Nucleus accumbens (tissue), 56 donors: ENCODE measurements at regions not wholly inside any gene's neighbourhood (a gene's known extent, or its start where the extent isn't known, plus 50 kb on each side); places are given as distances from the start of the nearest gene placed in this dataset.

ENCODE experiments used
- DNase-seq, 56 donors: peaks; one replicate each; lab custom pipeline; 2025; lab: John Stamatoyannopoulos, UW

DNA sequence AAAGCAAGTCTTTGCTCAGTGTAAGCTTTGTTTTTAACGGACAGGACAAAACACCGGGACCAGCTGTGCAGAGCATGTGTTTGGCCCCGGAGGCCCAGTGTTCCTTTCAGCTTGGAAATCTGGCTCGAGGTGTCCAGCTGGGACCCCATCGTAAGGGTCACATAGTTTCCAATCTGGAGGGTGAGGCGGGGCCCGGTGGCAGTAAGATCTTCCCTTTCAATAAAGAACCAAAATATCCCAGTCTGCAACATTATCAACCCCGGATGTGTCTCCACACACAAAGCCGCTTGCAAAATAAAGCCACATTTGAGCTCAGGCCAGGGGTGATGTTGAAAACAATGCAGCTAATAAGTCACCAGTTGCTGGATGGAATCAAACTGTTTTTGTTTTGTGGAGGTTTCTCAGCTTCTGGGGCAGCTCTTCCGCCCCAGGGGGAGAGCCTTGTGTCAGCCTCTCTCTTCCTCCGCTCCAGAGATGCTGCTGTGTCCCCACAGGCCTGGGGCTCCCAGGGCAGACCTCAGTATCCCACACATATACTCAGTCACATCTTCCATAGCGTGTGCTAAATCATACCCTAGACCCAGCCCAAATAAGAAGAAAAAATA lies 138.6 kb upstream of the GLI2 start:
- DNase-seq, result peak in 12 of 56 donors; percentile 6 to 31 (median 18)

DNA sequence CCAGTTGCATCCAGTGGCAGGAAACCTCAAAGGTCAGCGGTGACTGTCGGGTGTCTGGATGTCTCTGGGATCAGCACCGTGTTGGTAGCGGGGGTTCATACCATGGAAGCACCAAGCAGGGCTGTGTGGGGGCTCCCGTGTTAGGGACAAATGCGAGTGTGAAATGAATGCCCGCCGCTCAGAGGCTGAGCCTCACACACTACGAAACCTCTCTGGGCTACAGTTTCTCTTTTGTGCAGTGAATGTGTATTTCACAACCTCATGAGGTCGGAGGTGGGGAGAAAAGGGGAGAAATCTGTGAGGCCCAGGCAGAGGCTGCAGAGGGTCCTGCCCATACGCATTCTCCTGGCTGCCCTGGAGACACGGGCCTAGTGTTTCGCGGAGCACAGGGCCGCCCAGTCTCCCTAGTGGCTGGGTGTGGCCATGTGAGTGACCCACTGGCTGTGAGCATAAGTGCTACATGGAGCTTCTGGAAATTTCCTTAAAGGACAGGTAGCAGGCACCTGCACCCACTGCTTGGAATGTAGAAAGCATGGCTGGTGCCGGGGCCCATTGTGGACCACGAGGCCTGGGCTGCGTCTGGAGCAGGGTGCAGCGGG lies 138.0 kb upstream of the GLI2 start:
- no peak for DNase-seq

DNA sequence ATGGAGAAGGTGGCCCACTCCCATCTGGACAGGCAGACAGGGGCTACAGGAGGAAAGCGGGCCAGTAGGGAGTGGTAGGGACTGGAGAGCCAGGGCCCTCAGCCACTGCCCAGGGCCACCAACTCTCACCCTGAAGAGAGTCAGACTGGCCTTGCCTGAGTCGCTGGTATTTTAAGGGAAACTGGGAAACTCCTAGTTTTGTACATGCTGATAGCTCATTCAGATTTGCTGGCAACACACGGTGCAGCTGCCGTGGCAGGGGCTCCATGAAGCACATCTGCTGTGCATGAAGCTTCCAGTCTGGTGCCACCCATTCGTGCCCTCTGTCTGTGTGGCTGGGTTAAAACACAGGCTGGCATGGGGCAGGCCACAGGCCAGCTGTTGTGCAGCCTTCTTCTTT lies 137.3 kb upstream of the GLI2 start:
- DNase-seq, result no peak

DNA sequence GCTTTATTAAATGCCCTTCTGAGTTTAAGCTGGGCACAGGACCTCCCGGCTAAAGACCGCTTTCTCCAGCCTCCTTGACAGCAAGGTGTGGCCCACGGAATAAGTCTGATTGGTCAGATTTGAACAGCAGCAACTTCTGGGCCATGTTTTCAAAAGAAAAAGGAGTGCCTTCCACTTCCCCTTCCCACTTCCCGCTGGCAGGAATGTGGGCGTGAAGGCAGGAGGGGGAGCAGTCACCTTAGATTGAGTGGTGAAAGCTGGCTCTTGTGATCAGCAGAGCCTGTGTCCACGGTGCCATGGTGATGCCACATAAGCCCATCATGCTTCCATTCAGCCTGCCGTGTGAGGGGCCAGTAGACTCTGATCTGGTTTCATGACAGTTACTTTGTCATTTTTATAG lies 136.6 kb upstream of the GLI2 start:
- no peak for DNase-seq

DNA sequence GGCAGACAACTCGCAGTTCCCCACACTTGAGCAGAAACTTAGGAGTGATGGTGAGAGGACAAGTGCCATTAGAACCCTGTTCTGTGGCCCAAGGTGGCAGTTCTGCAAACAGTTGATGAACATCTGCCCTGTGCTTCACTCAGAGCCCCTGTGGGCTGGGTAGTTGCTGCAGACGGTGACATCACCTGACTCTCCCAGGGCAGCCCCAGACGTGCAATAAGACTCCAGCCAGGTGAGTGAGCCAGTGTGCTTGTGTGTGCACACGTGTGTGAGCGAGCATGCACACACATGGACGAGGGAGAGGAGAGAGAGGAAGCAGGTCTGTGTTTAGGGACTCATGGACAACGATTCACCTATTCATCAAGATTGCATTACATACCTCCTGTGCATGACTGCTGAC lies 136.0 kb upstream of the GLI2 start:
- no peak for DNase-seq

DNA sequence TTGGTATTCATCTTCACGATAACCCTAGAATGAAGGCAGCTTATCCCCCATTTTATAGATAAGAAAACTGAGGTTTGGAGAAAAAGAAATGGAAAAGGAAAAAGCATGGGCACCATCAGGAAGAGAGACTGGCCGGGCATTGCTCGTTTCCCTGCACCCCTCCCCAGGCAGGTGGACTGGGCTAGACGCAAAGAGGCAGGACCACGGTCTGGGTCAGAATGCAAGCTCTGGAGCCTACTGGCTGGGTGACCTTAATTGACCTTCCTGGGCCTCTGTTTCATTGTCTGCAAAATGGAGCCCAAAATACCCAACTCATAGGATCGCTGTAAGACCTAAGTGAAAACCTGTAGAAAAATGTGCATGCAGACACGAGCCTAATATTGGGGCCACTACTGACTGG lies 135.3 kb upstream of the GLI2 start:
- DNase-seq, result no peak

DNA sequence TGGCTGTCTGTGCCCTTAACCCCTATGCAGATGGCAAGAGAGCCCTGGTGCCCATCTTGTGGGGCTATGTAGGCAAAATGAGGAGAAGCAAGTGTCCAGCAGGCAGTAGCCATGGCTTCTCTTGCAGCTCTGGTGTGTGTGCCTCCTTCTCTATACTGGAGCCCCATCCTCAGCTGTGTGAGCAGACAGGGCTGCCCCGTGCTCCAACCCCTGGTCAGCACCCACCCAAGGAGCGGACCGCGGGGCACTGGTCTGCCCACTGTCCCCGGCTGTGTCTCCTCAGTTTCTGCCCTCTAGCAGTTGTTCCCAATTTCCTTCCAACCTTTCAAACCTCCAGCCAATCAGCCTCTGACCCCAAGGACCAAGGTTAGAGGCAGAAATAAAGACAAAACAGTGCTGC lies 134.9 kb upstream of the GLI2 start:
- no peak for DNase-seq

DNA sequence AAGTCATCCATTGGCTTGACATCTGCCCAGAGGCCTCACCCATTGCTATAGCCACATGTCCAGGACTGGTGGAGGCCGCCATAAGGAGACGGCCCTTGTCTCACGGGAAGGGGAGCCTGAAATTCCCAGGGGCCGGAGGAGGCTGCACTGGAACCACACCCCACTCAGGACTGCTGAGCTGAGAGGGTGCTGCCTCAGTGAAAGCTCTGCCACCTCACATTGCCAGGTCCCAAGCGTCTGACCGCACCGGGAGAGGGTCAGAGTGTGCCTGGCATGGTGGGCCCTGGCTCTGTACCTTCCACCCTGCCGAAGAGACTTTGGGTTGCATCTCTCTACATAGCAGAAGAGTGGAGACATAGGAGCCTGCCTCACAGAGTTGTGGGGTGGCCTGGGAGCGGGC lies 134.1 kb upstream of the GLI2 start:
- no peak for DNase-seq

DNA sequence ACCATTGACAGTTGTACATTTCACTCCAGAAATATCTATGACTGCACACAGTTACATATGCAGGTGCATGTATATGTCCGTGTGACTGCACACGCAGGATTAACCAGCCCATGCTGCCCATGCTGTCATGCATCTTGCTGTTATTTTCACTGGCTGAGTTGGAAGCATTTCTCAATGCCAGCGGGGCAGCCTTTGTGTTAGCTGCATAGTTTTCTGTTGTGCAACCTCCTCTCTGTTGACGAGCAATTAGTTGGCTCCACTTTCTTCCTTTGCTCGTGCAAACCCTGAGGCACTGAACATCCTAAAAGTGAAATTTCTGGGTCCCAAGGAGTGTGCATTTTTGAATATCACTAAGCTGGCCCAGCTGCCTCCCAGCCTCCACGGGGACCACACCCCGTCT lies 133.4 kb upstream of the GLI2 start:
- DNase-seq, result no peak

DNA sequence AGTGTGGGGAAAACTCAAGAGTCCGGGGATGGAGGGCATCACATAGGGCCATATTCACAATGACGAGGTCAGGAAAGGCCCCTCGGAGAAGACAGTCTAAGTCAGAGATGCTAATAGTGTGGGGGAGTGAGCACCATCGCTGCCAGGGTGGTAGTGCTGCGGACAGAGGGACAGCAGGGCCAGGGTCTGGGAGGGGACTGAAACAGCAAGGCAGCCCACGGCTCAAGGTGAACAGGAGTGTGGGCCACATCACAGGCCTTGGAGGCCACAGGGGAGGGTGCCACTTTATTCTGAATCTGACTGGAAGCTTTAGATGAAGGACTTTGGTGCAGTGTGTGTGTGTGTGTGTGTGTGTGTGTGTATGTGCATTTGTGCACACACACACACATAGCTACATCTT lies 130.9 kb upstream of the GLI2 start:
- DNase-seq, result no peak

DNA sequence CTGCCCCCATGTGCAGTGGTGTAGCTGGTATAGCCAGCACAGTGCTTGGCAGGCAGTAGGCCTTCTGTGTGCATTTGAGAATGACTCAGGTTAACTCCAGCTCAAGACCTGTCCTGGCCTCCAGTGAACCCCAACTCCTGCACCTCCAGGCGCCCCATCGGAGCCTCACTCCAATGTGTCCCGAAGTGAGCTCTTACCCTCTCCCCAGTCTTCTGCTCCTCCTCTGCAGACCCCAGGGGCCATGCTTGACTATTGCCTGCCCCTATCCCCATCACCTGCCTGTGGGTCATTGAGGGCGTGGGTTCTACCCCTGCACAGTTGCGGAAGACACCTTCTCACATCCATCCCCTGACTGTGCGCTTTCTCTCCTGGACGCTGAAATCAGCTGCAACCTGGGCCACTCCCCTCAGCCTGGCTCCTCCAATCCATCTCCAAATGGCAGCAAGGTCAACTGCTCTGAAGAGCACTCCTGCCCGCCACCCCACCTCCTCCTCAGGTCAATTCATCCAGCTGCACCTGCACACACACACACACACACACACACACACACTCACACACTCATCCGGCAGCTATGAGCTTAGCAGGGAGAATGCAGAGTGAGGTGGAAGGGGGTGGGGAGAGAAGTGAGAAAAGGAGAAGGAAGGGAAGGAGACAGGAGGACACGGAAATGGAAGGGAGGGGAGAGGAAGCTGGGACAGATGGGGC lies 130.3 kb upstream of the GLI2 start:
- DNase-seq, result no peak

DNA sequence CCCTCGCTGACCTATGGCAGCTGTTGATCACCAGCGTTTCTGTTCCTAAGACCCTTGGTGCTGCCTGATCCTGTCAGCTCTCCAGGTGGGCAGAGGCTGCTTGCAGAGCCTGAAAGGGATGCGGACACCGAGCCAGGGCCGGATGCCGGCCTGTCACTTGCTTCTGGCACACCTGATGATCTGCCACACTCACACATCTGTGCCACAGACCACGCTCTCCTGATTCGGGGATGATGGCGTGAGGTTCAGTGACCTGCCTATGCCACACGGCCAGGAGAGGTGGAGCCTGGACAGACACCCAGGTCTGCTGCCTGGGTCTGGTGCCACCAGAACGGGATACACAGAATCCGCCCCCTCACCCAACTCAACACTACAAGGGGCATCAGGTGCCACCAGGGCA lies 129.4 kb upstream of the GLI2 start:
- no peak for DNase-seq

DNA sequence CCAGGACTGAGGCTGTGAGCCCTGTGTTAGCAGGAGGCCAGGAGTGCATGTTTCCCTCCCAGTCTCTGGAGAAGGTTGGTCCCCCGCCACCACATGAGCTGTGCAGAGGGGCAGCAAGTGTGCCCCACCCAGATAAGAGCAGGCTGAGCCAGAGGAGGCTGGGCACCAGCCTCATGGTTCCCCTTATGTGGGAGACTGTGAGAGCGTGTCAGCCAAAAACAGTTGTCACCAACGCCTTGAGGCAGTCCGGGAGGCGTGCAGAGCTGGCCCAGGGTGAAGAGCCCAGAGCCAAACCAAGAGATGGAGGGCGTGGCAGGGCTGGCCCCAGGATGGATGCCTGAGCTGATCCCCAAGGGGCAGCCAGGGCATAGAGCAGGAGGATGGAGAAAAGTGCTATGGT lies 128.7 kb upstream of the GLI2 start:
- DNase-seq, result no peak

DNA sequence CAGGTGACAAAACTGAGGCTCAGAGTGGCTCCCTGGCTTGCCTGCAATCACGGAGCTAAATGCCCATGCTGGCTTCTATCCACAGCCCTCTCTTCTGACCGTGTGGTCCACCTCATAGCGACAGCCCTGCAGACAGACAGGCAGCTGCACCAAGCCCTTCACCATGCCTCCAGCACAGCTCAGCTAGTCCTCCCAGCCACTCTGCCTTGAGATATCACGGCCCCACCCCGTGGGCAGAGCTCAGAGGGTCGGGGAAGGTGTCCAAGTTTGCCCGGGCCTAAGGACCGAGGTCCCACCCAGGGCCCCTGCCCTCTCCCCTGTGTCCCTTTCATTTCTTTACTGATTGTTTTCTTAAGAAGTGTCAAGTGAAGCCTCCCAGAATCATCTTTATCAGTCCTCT lies 128.2 kb upstream of the GLI2 start:
- no peak for DNase-seq

DNA sequence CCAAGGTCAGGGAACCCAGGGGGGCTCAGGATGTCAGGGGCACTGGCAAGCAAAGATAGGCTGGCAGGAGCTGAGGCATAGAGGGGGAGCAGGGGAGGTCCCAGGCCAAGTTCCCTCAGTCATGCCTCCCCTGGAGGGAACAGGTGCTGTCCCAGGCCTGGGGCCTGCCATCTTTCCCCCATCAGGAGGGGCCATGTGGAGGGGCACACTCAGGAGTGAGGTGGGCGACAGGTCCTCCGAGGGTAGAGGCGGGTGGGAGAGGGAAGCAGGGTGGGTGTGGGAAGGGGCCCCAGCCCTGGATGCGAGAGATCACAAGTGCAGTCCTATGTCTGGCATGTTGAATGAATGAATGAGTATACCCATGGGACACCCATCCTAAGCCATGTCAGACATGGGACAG lies 127.7 kb upstream of the GLI2 start:
- DNase-seq, result no peak

DNA sequence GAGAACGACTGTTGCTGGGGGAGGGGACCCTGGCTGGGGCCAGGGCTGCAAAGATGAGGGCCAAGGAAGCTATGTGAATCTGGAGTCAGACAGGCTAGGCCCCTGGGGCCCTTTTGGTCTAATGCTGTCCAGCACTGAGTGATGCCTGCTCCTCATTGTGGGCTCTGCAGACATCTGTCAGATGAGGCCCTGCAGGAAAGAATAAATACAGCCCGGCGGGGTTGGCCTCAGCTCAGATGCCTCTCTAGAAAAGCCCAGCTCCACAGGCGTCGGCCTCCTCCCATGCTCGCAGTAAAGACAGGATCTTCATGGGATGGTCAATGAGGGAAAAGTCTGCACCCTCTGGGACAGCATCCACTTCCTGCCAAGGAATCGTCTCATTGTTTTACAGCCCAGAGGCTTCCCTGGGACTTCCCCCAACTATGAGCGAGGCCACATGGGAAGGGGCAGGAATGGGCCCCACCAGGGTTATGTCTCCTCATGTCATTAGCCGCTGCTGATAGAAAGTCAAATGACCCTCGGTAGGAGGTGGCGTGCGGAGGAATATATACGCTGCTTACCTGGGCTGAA lies 125.8 kb upstream of the GLI2 start:
- DNase-seq, result no peak

DNA sequence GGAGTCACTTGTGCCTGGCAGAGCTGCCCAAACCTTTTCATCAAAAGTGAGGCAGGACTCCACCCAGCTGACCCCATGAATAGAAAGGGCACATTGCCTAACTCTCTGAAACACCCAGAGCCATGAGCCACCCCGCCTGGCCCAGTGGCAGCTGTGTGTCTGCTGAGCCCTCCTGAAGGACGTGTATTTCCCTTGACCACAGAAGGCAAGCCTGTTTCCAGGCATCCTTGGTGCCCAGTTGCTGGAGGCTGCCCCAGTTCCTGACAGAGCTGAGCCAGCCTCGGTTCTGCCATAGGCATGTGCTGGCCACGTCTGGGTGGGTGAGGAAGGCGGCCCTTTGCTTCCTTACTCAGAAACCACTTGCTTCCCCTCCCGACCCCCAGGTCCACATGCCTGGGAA lies 124.7 kb upstream of the GLI2 start:
- no peak for DNase-seq

DNA sequence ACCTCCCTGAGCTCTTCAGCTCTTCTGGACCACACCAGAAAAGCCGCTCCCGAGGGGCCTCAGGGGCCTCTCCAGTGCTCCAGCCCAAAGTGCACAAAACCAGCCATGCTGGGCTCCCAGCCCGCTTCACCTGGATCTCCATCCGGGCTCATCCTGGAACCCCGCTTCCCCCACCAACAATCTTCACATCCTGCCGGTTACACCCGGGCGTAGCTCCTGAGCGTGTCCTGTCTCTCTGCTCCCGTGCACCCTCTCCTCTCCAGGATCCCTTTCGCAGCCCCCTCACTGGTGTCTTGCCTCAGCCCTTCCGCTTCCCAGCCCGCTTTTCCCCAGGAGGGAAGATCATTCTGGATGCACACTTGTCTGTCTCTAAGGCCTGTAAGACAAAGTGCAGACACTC lies 123.7 kb upstream of the GLI2 start:
- no peak for DNase-seq

DNA sequence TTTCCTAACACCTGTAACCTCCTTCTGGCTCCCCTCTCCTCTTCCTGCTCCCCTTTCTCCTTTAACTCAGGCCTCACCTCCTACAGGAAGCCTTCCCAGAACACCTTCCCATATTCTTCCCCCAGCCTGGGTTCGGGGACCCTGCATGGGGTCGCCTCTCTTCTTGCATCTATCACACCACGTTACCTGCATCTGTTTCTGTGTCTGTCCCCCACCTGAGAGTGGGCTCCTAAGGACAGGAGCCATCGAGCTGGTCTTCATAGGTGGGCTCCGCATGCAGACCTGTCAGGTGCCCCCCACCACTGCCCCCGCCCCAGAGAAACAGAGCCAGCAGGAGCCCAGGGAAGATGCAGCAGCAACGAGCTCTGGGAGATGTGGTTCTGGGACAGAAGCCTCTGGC lies 123.2 kb upstream of the GLI2 start:
- no peak for DNase-seq

DNA sequence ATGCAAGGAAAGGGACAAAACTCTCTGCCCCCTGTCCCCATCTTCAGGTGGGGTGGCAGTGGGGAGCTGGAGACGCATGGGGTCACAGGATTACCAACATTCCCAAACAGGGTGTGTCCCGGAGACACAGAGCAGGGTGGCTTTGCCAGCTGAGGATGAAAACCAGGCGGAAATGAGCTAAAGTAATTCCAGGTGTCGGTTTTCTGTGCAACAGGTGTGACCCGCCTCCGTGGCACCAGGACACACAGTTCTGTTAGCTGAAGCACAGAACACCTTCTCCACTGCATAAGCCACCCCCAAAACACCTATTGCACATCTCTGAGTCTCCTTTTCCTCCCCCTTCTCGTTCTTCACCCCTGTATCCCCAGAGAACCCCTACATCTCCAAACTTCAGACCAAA lies 122.7 kb upstream of the GLI2 start:
- DNase-seq, result no peak

DNA sequence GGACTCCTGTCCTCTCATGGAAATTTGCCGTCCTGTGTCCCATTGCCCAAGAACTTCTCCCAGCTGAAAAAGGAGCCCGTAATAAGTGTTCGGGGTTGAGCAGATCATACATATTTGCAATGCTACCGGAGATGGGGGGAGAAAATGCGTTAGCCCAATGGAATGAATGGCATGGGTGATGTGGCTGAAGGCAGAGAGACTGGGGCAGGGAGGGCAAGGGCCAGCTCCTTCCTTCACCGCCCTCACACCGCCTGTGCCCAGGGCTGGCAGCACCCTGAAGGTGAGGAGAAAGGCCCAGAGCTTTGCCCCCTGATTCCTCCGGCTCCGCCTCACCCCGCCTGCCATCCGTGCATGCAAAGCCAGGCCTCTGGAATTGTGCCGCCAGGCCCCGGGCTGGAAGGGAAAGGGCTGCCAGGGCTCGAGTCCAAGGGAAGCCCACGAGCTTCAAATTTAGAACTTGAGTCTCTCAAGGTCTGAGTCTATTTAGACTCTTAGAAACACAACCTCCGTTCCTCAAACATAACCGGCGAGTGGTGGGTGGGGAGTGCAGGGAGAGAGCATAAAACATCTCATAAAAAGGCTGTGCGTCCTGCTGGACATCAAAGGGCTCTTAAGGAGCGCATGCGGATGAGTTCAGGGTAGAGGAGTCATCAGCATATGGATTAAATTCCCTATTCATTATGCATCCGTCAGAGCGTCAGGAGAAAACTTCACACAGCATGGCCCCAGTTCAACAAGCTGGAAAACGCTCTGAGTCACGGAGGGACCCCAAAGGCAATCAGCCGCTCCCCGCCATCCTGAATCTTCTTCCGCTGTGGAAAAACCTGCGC lies 121.7 kb upstream of the GLI2 start:
- peak in 2 of 56 donors; percentile 4 to 15 for DNase-seq
